Activated naive CD8-positive, alpha-beta T cell treated with anti-CD3 and anti-CD28 coated beads for 36 hours (primary cell): ENCODE measurements at regions not wholly inside any gene's neighbourhood (a gene's known extent, or its start where the extent isn't known, plus 50 kb on each side); places are given as distances from the start of the nearest gene placed in this dataset.

Source experiments
- DNase-seq: peaks from one replicate; pipeline ENCODE4 v3.0.0; 2021
- H3K27ac Mint-ChIP-seq: one replicate; pipeline ENCODE4 v1.8.0; 2022; ENCODE audit warnings: mild to moderate bottlenecking, moderate library complexity, mixed read lengths
- H3K27me3 Mint-ChIP-seq: one replicate; pipeline ENCODE4 v1.8.0; 2022; ENCODE audit warnings: mild to moderate bottlenecking, mixed read lengths
- H3K36me3 Mint-ChIP-seq: one replicate; pipeline ENCODE4 v1.8.0; 2021; ENCODE audit warnings: mild to moderate bottlenecking, mixed read lengths
- H3K4me1 Mint-ChIP-seq: one replicate; pipeline ENCODE4 v1.8.0; 2021; ENCODE audit warnings: mixed read lengths
- H3K4me3 Mint-ChIP-seq: one replicate; pipeline ENCODE4 v1.8.0; 2022; ENCODE audit warnings: mild to moderate bottlenecking, moderate library complexity, mixed read lengths
- H3K9me3 Mint-ChIP-seq: one replicate; pipeline ENCODE4 v1.8.0; 2022; ENCODE audit warnings: mixed read lengths

GRCh38 chr7:1311406-1312135, 78.9 kb downstream of the UNCX start:
- no peak overlapping the region for H3K27ac Mint-ChIP-seq
- H3K4me3 Mint-ChIP-seq: no peak overlapping the region
- H3K9me3 Mint-ChIP-seq: no peaks in the 10 kb centered on the region
- H3K36me3 Mint-ChIP-seq: no peaks in the 10 kb centered on the region
- peaks cover 2% of the 10 kb centered on the region for H3K27me3 Mint-ChIP-seq
- no peaks in the 10 kb centered on the region for H3K4me1 Mint-ChIP-seq
- no peak for DNase-seq

GRCh38 chr7:1312136-1313070, 79.7 kb downstream of the UNCX start:
- DNase-seq: no peak
- H3K27me3 Mint-ChIP-seq: no peaks in the 10 kb centered on the region
- H3K9me3 Mint-ChIP-seq: no peaks in the 10 kb centered on the region
- no peak overlapping the region for H3K27ac Mint-ChIP-seq
- H3K4me1 Mint-ChIP-seq: no peaks in the 10 kb centered on the region
- H3K4me3 Mint-ChIP-seq: no peak overlapping the region
- H3K36me3 Mint-ChIP-seq: no peaks in the 10 kb centered on the region

DNA sequence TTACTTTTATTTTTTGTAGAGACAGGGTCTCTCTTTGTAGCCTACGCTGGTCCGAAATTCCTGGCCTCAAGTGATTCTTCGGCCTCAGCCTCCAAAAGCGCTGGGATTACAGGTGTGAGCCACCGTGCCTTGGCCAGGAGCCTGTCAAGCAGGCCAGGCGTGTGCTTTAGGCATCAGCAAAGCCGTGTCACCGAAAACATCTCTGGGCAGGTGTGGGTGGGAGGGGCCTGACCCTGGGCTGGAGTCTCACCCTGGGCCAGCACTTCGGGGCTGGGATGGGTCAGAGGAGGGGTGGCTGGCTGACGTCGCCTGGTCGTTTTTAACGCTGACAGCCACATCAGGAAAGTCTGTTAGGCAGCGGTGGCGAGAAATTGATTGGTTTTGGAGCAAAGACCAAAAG, 80.9 kb downstream of the UNCX start:
- Mint-ChIP-seq H3K9me3 (no peaks in the 10 kb centered on the region), H3K4me3 (no peak overlapping the region), H3K27me3 (no peaks in the 10 kb centered on the region), H3K36me3 (no peaks in the 10 kb centered on the region), H3K4me1 (no peaks in the 10 kb centered on the region), H3K27ac (no peak overlapping the region)
- no peak for DNase-seq

DNA sequence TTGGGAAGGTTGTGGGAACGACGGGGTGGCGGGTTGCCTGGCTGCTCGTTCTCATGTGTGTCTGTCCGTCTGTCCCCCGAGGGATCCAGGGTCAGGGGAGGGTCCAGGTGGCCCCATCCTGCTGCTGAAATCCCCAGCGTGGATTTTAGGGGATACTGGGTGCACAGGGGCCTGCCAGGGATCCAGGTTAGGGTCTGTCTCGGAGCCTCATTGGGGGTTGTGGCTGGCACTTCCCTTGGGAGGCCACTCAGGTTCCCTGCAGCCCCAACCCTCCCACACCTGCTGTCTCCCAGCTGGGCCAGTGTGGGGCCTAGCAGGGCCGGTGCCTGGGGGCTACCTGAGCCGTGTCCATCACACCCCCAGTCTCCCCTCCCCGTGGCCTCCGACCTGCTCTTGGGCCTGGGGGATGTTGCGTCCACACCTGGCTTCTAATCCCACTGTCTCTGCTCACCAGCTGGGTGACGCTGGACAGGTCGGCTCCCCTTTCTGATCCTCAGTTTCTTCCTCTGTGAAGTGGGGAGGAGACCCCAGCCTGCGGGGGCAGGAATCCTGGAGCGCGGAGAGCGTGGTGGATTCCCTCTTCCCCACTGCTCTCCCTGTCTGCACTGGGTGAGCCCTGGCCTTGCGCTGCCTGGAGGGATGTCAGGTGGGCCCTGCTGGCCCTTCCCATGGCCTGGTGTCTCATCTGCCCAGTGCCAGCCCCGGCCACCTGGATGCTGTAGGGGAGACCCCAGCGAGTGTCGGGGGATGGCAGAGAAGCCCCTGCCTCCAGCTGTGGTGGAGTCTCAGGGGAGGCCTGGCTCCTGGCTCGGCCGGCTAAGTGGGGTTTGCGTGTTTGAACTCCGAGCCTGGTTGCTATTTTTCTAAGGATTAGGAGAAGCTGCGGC, 81.6 kb downstream of the UNCX start:
- Mint-ChIP-seq H3K27me3 (no peaks in the 10 kb centered on the region), H3K4me3 (no peak overlapping the region), H3K36me3 (no peaks in the 10 kb centered on the region), H3K9me3 (no peaks in the 10 kb centered on the region), H3K27ac (no peak overlapping the region), H3K4me1 (no peaks in the 10 kb centered on the region)
- DNase-seq: no peak

GRCh38 chr7:1314908-1315450, 82.3 kb downstream of the UNCX start:
- Mint-ChIP-seq H3K9me3 (no peaks in the 10 kb centered on the region), H3K27me3 (no peaks in the 10 kb centered on the region), H3K27ac (no peak overlapping the region), H3K36me3 (no peaks in the 10 kb centered on the region), H3K4me1 (no peaks in the 10 kb centered on the region), H3K4me3 (no peak overlapping the region)
- DNase-seq: no peak

- no peaks in the 10 kb centered on the region for H3K9me3 Mint-ChIP-seq
- H3K27me3 Mint-ChIP-seq: no peaks in the 10 kb centered on the region
- H3K4me3 Mint-ChIP-seq: no peak overlapping the region
- no peaks in the 10 kb centered on the region for H3K4me1 Mint-ChIP-seq
- H3K27ac Mint-ChIP-seq: no peak overlapping the region
- no peak for DNase-seq
- H3K36me3 Mint-ChIP-seq: no peaks in the 10 kb centered on the region
Measured at GRCh38 chr7:1316086-1316485, 83.4 kb downstream of the UNCX start.

GRCh38 chr7:1317646-1318045, 85.0 kb downstream of the UNCX start:
- H3K27ac Mint-ChIP-seq: no peak overlapping the region
- H3K9me3 Mint-ChIP-seq: no peaks in the 10 kb centered on the region
- DNase-seq: no peak
- H3K4me1 Mint-ChIP-seq: no peaks in the 10 kb centered on the region
- H3K27me3 Mint-ChIP-seq: peaks cover 5% of the 10 kb centered on the region
- H3K4me3 Mint-ChIP-seq: no peak overlapping the region
- no peaks in the 10 kb centered on the region for H3K36me3 Mint-ChIP-seq

DNA sequence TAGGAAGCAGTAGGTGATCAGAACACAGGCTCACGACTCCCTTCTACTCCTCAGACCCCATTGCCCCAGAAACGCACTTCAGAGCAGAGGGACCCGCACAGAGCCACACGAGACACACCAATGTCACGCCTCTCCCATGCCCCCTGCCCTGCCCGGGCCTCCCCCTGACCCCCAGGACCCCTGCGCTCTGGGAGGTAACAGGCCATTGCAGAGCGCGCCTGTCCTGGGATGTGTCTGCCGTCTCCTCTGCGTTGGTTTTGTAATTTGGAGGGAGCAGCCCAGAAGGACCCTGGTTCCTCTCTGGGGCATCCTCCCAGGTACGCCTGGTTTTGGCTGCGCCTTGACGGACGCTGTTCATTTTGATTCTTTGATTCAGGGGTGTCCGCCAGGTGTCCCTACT, 85.4 kb downstream of the UNCX start:
- H3K27ac Mint-ChIP-seq: no peak overlapping the region
- peaks cover 5% of the 10 kb centered on the region for H3K27me3 Mint-ChIP-seq
- no peak for DNase-seq
- H3K9me3 Mint-ChIP-seq: no peaks in the 10 kb centered on the region
- no peaks in the 10 kb centered on the region for H3K36me3 Mint-ChIP-seq
- H3K4me3 Mint-ChIP-seq: no peak overlapping the region
- no peaks in the 10 kb centered on the region for H3K4me1 Mint-ChIP-seq

- H3K4me3 Mint-ChIP-seq: no peak overlapping the region
Measured at GRCh38 chr7:1318661-1319060, 86.0 kb downstream of the UNCX start.

DNA sequence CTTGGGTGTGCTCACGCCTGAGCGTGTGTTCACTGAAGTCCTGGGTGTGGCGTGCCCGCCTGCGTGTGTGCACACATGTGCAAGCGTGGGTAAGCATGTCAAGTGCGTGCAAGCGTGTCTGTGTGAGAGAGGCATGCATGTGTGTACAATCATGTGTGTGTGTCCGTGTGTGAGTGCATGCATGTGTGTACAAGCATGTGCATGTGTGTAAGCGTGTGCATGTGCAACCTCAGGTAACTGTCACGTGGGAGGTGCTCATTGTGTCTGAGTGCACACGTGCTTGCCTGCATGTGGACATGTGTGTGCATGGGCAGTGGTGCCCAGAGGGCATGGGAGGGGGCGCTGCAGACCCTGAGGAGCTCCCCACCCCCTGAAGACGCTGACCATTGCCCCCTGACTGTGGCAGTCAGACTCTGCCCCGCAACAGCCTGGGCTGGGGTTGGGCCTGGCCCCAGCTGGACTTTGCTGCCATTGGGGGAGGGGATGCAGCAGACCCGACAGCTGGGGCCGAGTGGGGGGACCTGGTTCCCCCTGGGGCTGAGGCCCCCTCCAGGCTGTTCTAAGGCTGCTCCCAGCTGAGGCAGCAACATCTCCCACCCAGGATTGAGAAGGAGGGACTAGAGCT, 88.1 kb downstream of the UNCX start:
- Mint-ChIP-seq H3K36me3 (no peaks in the 10 kb centered on the region), H3K4me1 (no peaks in the 10 kb centered on the region), H3K4me3 (no peak overlapping the region), H3K27me3 (peaks cover 25% of the 10 kb centered on the region), H3K9me3 (no peaks in the 10 kb centered on the region), H3K27ac (no peak overlapping the region)
- DNase-seq: no peak

More at GRCh38 chr7:1318661-1319060, 86.0 kb downstream of the UNCX start:
- H3K36me3 Mint-ChIP-seq: no peaks in the 10 kb centered on the region
- no peaks in the 10 kb centered on the region for H3K4me1 Mint-ChIP-seq
- no peak for DNase-seq
- H3K9me3 Mint-ChIP-seq: no peaks in the 10 kb centered on the region
- H3K27me3 Mint-ChIP-seq: peaks cover 11% of the 10 kb centered on the region
- H3K27ac Mint-ChIP-seq: no peak overlapping the region

- Mint-ChIP-seq H3K9me3 (no peaks in the 10 kb centered on the region), H3K27ac (no peak overlapping the region), H3K4me3 (no peak overlapping the region), H3K27me3 (peaks cover 25% of the 10 kb centered on the region), H3K4me1 (no peaks in the 10 kb centered on the region), H3K36me3 (no peaks in the 10 kb centered on the region)
- DNase-seq: no peak
Measured at GRCh38 chr7:1321411-1322239, 89.0 kb downstream of the UNCX start.

- H3K36me3 Mint-ChIP-seq: no peaks in the 10 kb centered on the region
- no peak for DNase-seq
Measured at GRCh38 chr7:1322240-1323110, 89.8 kb downstream of the UNCX start.

More at GRCh38 chr7:1322240-1323110, 89.8 kb downstream of the UNCX start:
- Mint-ChIP-seq H3K27ac (no peak overlapping the region), H3K9me3 (no peaks in the 10 kb centered on the region), H3K27me3 (peaks cover 25% of the 10 kb centered on the region), H3K4me3 (no peak overlapping the region), H3K4me1 (no peaks in the 10 kb centered on the region)
